ENCODE measurements at regions not wholly inside any gene's neighbourhood (a gene's known extent, or its start where the extent isn't known, plus 50 kb on each side); places are given as distances from the start of the nearest gene placed in this dataset.
"Not testable (repeated sequence)": the region's sequence is repeated elsewhere in the genome, so short reads cannot be mapped to it uniquely, and the experiment has no call there.

GRCh38 chr4:189846608-189847007 lies 94.1 kb upstream of the FRG1 start:
- not testable (repeated sequence) for TF ChIP-seq EZH2 (IDR thresholded peaks at IDR 0.05; ENCODE audit: low read length, missing control alignments); CTCF (conservative IDR thresholded peaks at IDR 0.05 in 1 of 2, IDR thresholded peaks at IDR 0.05 in 1 of 2; ENCODE audit: low read depth in 1 of 2, low read length in 2 of 2)

All from fibroblast of lung (primary cell).